Astrocyte of the cerebellum (primary cell): ENCODE measurements at regions not wholly inside any gene's neighbourhood (a gene's known extent, or its start where the extent isn't known, plus 50 kb on each side); places are given as distances from the start of the nearest gene placed in this dataset.

Source experiments
- DNase-seq: peaks from one replicate; pipeline ENCODE4 v3.0.0-alpha.2; 2011; ENCODE audit warnings: low read depth
- H3K4me3 ChIP-seq: 2 replicates; pipeline ENCODE4 v1.5.1; 2011; ENCODE audit warnings: mild to moderate bottlenecking, low read depth, low read length, moderate library complexity
- in situ Hi-C: cut with HindIII; loops from 2 replicates; pipeline ENCODE4 v1.10.0; 2017; ENCODE audit warnings: low sequenced_read_pairs
- TF ChIP-seq, protein P1 (sequence below): IDR thresholded peaks from 2 replicates; pipeline ENCODE4 v1.5.1; 2012; ENCODE audit warnings: low read length, low read depth, moderate library complexity, mild to moderate bottlenecking; ENCODE audit errors: missing control alignments

DNA sequence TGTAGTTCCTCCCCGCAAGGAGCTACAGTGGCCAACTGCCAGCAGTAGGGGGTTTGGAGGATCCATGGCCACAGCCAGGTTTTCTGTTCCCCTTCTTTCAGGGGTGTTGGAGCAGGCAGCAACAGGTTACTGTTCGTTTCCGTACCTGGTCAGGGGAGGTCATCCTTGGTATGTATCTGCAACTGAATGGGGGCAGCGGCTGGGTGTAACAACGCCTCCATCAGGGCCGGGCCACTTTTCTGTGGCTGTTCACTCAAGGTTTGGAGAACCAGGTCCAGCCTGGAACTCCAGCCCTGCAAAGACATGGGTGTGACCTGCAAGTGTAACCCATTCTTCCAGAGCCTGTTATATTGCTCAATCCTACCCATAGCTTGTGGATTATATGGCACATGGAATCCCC lies 732.3 kb upstream of the MIR17HG start:
- in situ Hi-C loops: no loop called here
- DNase-seq: no peak
- H3K4me3 ChIP-seq: no peak overlapping the region
- TF ChIP-seq, protein P1, sequence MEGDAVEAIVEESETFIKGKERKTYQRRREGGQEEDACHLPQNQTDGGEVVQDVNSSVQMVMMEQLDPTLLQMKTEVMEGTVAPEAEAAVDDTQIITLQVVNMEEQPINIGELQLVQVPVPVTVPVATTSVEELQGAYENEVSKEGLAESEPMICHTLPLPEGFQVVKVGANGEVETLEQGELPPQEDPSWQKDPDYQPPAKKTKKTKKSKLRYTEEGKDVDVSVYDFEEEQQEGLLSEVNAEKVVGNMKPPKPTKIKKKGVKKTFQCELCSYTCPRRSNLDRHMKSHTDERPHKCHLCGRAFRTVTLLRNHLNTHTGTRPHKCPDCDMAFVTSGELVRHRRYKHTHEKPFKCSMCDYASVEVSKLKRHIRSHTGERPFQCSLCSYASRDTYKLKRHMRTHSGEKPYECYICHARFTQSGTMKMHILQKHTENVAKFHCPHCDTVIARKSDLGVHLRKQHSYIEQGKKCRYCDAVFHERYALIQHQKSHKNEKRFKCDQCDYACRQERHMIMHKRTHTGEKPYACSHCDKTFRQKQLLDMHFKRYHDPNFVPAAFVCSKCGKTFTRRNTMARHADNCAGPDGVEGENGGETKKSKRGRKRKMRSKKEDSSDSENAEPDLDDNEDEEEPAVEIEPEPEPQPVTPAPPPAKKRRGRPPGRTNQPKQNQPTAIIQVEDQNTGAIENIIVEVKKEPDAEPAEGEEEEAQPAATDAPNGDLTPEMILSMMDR: no peak

DNA sequence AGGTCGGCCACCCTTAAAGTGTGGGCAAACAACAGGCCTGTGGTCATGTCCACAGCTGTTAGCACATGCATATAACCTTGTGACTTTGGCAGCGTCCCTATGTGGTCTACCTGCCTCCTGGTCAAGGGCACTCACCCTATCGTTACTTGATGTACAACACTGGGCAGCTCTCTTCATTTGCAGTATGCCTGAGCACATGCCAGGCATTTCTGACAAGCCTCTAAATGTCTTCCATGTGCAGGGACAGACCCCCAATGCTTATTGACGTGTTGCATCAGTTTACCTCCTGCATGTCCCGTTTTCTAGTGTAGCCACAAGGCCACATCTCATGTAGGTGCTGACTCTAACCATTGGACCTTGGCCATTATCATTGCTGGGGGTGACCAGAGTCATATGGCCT lies 731.7 kb upstream of the MIR17HG start:
- no peak for DNase-seq
- TF ChIP-seq, protein P1: no peak
- in situ Hi-C loops: no loop called here
- H3K4me3 ChIP-seq: no peak overlapping the region

DNA sequence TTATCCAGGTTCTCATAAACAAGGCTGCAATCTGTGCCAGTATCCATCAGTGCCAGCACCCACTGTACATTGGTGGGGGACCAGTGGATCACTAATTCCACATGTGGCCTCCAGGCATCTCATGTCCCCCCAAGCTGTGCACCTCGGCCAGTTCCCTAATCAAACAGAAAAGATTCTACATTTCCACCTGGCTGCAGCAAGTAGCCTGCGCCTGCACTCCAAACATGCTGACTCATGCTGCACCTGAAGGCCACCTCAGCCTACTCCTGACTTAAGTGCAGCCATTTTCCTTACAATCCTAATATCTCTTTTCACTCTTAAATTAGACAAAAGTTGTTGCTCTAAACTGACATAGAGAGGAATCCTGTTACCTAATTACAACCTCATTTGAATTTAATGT lies 729.4 kb upstream of the MIR17HG start:
- in situ Hi-C loops: no loop called here
- DNase-seq: no peak
- no peak overlapping the region for H3K4me3 ChIP-seq
- TF ChIP-seq, protein P1: no peak

DNA sequence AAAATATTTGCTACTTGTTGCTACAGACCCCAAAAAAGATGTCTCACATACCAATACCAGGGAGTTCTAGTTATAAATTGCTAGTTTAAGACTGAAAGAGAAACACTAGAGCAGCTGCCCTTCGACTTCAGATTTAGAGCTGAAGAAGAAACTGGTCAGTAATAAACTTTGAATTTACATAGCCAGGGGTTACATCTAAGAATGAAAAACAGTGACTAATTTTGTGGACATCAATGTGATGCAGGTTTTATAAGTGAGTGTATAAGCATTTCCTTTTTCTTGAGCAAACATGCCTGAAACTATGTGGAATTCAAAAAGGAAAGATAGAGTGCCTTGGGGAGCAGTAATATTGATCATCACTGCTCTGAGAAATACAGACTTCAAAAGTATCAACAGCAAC lies 724.9 kb upstream of the MIR17HG start:
- in situ Hi-C loops: no loop called here
- no peak overlapping the region for H3K4me3 ChIP-seq
- TF ChIP-seq, protein P1: no peak
- DNase-seq: no peak

DNA sequence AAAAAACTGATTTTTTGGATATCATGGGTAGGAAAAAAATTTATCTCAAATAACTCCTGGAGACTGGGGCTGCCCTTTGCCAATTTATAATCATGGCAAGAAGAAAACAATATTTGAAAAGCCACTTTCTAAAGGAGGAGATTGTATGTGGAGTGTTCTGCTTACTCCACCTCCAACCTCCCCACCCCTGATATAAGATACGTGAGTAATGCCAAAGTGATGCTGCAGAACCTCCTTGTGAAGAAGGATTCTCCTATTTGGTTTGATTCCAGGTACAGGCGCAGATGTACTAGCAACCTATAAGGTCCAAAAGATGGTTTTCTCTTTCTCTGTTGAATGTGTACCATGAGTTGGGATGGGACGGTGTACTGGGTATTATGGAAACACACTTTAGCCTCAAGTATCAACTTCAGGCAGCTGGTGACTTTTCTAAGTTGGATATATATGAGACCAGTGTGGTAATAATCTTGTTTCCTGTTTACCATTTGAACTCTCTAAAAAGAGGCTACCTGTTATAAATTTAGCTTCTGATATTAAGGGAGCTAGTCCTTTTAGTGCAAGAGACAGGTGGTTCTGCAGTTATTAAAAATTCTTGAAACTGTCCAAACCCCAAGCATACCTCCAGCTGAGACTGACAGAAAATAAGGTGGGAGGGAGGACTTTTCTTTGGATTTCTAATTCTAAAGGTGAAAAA lies 724.0 kb upstream of the MIR17HG start:
- TF ChIP-seq, protein P1: no peak
- no peak for DNase-seq
- H3K4me3 ChIP-seq: no peak overlapping the region
- in situ Hi-C loops: no loop called here

DNA sequence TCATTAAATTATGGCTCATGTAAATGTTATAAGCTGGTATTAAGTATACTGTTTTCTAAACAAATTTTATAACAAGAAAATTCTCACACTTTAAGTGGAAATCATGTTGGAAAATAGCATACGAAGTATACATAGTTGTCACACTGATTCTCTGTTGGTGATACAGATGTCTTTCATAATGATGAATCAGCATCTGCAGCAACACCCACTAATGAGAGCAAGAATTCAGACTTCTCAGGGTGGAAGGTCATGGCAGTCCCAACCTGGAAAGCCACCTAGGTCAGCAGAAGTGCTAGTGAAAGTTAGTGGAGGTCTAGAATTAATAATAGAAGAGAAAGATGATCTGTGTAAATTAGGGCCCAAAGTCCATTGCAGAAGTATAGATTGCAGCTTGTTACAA lies 719.7 kb upstream of the MIR17HG start:
- DNase-seq: no peak
- in situ Hi-C loops: no loop called here
- TF ChIP-seq, protein P1: no peak
- H3K4me3 ChIP-seq: no peak overlapping the region

DNA sequence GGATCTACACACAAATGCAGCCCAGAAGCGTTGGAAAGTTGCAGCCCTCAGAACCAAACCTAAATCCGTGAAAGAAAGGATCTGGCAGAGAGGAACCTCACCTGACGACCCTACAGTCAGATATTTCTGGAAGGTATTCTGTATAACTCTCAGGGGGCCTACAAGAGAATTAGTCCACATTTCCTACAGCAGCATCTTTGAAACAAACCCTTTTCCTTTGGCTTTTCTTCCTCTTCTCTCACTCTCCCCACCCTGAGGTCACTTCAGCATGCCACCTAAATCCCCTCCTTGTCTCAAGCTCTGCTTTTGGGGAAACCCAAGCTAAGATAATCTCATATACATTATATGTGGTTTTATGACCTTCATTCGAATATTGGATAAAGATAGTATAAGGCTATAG lies 719.0 kb upstream of the MIR17HG start:
- in situ Hi-C loops: no loop called here
- DNase-seq: no peak
- TF ChIP-seq, protein P1: no peak
- H3K4me3 ChIP-seq: no peak overlapping the region
